ENCODE measurements at regions not wholly inside any gene's neighbourhood (a gene's known extent, or its start where the extent isn't known, plus 50 kb on each side); places are given as distances from the start of the nearest gene placed in this dataset.
A peak's percentile ranks its signal among the peaks of the same experiment; 100 is the strongest.

GRCh38 chr11:37963440-37963839 lies 1365.4 kb upstream of the RAG2 start:
- Histone ChIP-seq H3K36me3 (no peaks in the 10 kb centered on the region), H3K4me3 (no peak overlapping the region), H3K9me3 (ENCODE audit: low read depth) (no peaks in the 10 kb centered on the region), H3K27me3 (no peaks in the 10 kb centered on the region), H3K4me1 (ENCODE audit: low read depth) (no peaks in the 10 kb centered on the region), H3K27ac (no peak overlapping the region)
- TF ChIP-seq, protein P1, sequence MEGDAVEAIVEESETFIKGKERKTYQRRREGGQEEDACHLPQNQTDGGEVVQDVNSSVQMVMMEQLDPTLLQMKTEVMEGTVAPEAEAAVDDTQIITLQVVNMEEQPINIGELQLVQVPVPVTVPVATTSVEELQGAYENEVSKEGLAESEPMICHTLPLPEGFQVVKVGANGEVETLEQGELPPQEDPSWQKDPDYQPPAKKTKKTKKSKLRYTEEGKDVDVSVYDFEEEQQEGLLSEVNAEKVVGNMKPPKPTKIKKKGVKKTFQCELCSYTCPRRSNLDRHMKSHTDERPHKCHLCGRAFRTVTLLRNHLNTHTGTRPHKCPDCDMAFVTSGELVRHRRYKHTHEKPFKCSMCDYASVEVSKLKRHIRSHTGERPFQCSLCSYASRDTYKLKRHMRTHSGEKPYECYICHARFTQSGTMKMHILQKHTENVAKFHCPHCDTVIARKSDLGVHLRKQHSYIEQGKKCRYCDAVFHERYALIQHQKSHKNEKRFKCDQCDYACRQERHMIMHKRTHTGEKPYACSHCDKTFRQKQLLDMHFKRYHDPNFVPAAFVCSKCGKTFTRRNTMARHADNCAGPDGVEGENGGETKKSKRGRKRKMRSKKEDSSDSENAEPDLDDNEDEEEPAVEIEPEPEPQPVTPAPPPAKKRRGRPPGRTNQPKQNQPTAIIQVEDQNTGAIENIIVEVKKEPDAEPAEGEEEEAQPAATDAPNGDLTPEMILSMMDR (IDR thresholded peaks at IDR 0.05; ENCODE audit: low read depth, low read length) = no peak
- no peak for DNase-seq (ENCODE audit: low read depth in 1 of 2, low spot score in 1 of 2)

DNA sequence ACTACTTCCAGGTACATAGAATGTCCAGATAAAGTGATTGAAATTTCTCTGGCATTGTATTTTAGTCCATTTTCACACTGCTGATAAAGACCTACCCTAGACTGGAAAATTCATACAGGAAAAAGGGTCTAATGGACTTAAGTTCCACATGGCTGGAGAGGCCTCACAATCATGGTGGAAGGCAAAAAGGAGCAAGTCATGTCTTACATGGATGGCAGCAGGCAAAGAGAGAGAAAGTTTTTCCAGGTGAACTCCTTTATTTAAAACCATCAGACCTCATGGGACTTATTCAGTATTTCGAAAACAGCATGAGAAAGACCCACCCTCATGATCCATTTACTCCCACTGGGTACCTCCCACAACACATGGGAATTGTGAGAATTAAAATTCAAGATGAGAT lies 1359.7 kb upstream of the RAG2 start:
- Histone ChIP-seq H3K9me3 (ENCODE audit: low read depth) (no peaks in the 10 kb centered on the region), H3K4me1 (ENCODE audit: low read depth) (no peaks in the 10 kb centered on the region), H3K36me3 (no peaks in the 10 kb centered on the region), H3K4me3 (no peak overlapping the region), H3K27me3 (no peaks in the 10 kb centered on the region), H3K27ac (no peak overlapping the region)
- no peak for DNase-seq (ENCODE audit: low read depth in 1 of 2, low spot score in 1 of 2)
- TF ChIP-seq, protein P1 (IDR thresholded peaks at IDR 0.05; ENCODE audit: low read depth, low read length) = no peak

GRCh38 chr11:37951996-37952395 lies 1354.0 kb upstream of the RAG2 start:
- DNase-seq (ENCODE audit: low read depth in 1 of 2, low spot score in 1 of 2) = peak in 1 of 2 donors; percentile 15
- H3K9me3 ChIP-seq (ENCODE audit: low read depth) = no peaks in the 10 kb centered on the region
- TF ChIP-seq, protein P1 (IDR thresholded peaks at IDR 0.05; ENCODE audit: low read depth, low read length) = no peak
- no peak overlapping the region for H3K4me3 ChIP-seq
- H3K4me1 ChIP-seq (ENCODE audit: low read depth) = no peaks in the 10 kb centered on the region
- no peaks in the 10 kb centered on the region for H3K36me3 ChIP-seq
- H3K27me3 ChIP-seq = no peaks in the 10 kb centered on the region
- no peak overlapping the region for H3K27ac ChIP-seq

DNA sequence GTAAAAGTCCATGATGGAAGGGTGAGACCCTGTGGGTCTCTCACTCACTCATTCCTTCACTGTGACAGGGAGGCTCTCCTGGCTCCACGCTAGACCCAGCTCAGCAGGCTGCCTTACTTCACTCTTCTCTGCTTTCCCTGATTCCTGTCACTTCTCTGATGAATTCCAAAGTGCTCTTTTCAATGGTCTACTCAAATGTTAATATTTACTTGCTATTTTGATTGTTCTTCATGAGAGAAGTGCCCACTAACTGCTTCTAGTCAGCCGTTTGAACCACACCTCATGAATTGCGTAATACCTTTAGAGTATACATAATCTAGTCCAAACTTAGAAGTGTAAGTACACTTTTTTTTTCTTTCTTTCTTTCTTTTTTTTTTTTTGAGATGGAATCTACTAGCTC lies 1350.2 kb upstream of the RAG2 start:
- DNase-seq (ENCODE audit: low read depth in 1 of 2, low spot score in 1 of 2) = no peak
- no peak overlapping the region for H3K27ac ChIP-seq
- no peaks in the 10 kb centered on the region for H3K27me3 ChIP-seq
- H3K4me1 ChIP-seq (ENCODE audit: low read depth) = no peaks in the 10 kb centered on the region
- H3K36me3 ChIP-seq = no peaks in the 10 kb centered on the region
- TF ChIP-seq, protein P1 (IDR thresholded peaks at IDR 0.05; ENCODE audit: low read depth, low read length) = no peak
- H3K9me3 ChIP-seq (ENCODE audit: low read depth) = no peaks in the 10 kb centered on the region
- no peak overlapping the region for H3K4me3 ChIP-seq

GRCh38 chr11:37947821-37948220 lies 1349.8 kb upstream of the RAG2 start:
- H3K4me1 ChIP-seq (ENCODE audit: low read depth) = no peaks in the 10 kb centered on the region
- H3K27ac ChIP-seq = no peak overlapping the region
- H3K27me3 ChIP-seq = no peaks in the 10 kb centered on the region
- TF ChIP-seq, protein P1 (IDR thresholded peaks at IDR 0.05; ENCODE audit: low read depth, low read length) = no peak
- no peak overlapping the region for H3K4me3 ChIP-seq
- H3K36me3 ChIP-seq = no peaks in the 10 kb centered on the region
- no peaks in the 10 kb centered on the region for H3K9me3 ChIP-seq (ENCODE audit: low read depth)
- DNase-seq (ENCODE audit: low read depth in 1 of 2, low spot score in 1 of 2) = no peak
